HG02884 (cell line): ENCODE measurements at regions not wholly inside any gene's neighbourhood (a gene's known extent, or its start where the extent isn't known, plus 50 kb on each side); places are given as distances from the start of the nearest gene placed in this dataset.

Experiments used
- ATAC-seq: cut with Tn5 transposase; IDR thresholded peaks from one replicate; pipeline ENCODE4 v1.9.1; 2021; ENCODE audit warnings: mild to moderate bottlenecking, moderate library complexity; ENCODE audit not compliant: unreplicated experiment

GRCh38 chr6:149147938-149148718 lies 169.4 kb upstream of the TAB2 start:
- no peak for ATAC-seq

GRCh38 chr6:149149653-149150052 lies 167.9 kb upstream of the TAB2 start:
- no peak for ATAC-seq

DNA sequence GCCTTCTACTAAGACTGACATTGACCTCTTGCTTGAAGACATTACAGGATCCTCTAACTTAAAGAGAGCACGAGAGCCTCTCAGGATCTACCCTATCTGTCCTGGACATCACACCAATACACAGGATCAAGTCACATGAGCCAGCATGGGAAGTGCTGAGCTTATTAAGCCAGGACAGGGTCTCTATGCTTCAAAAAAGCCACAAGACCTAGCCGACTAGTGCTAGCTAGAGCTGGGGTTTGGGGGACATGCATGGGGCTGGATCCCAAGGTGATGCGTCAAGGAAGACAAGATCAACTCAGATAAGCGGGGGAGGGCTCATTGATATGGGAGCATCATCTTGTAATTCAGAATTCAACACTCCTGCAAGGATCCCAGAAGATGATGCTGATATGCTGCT lies 167.2 kb upstream of the TAB2 start:
- ATAC-seq: no peak

DNA sequence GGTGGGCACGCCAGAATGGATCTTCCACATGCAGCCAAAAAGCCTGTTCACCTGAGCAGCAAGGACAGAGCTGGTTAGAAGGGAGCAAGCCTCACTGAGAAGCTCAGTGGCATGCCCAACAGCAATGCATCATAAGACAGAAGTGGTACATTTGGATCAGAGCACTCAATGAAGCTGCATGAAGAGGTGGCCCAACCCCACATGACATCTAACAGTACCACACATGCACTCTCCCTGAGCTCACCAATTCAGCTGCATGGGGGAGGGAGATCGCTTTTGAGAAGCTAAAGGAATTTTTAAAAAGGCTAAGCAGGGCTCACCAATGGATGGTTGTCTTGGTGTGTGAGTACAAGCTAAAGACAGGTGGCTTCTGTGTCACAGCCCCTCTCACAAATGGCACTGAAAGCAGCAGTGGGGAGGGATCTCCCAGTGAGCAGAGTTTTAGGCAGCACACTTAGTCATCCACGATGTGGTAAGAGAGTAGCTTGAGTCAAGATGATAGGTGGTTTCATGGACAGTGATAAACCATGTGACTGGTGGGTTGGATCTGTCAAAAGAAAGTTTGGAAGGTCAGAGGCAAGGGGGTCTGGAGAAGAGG lies 166.6 kb upstream of the TAB2 start:
- ATAC-seq: no peak

GRCh38 chr6:149152521-149152920 lies 165.0 kb upstream of the TAB2 start:
- ATAC-seq: no peak

- no peak for ATAC-seq
Measured at GRCh38 chr6:149153100-149153499, 164.4 kb upstream of the TAB2 start.

- ATAC-seq: no peak
Measured at GRCh38 chr6:149153693-149154092, 163.8 kb upstream of the TAB2 start.

GRCh38 chr6:149154261-149154821 lies 163.2 kb upstream of the TAB2 start:
- ATAC-seq: no peak

DNA sequence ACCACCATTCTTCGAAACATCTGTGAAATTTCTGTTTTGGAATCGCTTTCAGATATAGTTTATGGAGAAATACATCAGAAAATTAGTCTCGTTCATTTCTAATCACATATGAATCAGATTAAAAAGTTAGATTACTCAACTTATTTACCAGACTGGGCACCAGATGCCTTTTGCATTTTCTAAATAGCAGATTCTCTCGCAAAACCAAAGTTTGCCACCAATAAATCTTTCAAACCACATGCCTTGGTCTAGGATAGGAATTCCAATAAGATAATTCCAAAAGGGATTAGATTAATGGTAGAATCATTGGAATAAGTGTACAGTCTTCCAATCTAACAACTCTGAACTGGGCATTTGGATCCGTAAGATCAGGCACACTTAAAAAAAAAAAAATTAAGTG lies 160.4 kb upstream of the TAB2 start:
- no peak for ATAC-seq

- ATAC-seq: no peak
Measured at GRCh38 chr6:149158076-149158475, 159.4 kb upstream of the TAB2 start.

GRCh38 chr6:149160943-149161342 lies 156.6 kb upstream of the TAB2 start:
- no peak for ATAC-seq

GRCh38 chr6:149162924-149163323 lies 154.6 kb upstream of the TAB2 start:
- no peak for ATAC-seq

DNA sequence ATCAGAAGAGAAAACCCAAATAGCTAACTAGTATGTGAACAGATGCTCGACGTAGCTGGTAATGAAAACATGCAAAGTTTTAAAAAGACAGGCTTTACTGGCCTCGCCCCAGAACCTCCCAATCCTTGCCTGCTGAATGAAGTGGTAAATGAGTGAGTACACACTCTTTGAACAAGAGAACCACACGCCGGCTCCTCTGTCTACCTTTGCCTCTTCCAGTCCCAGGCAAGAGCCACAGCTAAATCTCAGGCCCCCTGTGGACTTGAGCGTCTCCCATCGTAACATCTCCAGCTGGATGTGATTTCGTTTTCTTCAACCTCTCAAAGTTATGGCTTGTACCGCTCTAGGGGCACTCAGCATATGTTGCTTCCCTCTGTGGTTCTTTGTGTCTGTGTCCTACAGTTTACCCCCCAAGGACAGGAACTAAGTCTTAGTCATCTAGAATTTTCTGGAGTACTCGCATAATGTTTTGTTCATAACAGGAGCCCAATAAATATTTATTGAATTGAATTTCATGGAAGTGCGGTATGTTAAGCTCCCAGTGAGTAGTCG lies 153.2 kb upstream of the TAB2 start:
- no peak for ATAC-seq

DNA sequence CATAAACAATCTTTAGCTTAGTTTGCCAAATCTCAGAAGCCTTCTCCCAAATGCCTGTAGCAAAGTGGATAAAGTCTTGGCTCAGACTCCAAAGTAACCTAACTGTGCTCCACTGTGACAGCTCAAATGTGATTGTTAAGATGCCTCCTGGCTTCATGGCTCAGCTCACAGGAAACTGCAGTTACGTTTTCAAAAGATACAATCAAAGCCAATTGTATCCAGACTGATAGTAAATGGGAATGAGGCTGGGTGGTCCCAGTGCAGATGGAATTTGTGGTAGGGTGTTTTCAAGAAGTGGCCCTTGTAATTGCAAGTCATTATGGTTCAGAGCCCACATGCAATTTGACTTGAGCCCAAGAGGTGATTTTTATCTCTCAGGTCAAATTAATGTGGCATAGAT lies 151.2 kb upstream of the TAB2 start:
- ATAC-seq: no peak

- ATAC-seq: no peak
Measured at GRCh38 chr6:149166747-149167146, 150.8 kb upstream of the TAB2 start.

GRCh38 chr6:149168968-149169367 lies 148.5 kb upstream of the TAB2 start:
- ATAC-seq: no peak

- ATAC-seq: no peak
Measured at GRCh38 chr6:149169761-149170511, 147.6 kb upstream of the TAB2 start.

DNA sequence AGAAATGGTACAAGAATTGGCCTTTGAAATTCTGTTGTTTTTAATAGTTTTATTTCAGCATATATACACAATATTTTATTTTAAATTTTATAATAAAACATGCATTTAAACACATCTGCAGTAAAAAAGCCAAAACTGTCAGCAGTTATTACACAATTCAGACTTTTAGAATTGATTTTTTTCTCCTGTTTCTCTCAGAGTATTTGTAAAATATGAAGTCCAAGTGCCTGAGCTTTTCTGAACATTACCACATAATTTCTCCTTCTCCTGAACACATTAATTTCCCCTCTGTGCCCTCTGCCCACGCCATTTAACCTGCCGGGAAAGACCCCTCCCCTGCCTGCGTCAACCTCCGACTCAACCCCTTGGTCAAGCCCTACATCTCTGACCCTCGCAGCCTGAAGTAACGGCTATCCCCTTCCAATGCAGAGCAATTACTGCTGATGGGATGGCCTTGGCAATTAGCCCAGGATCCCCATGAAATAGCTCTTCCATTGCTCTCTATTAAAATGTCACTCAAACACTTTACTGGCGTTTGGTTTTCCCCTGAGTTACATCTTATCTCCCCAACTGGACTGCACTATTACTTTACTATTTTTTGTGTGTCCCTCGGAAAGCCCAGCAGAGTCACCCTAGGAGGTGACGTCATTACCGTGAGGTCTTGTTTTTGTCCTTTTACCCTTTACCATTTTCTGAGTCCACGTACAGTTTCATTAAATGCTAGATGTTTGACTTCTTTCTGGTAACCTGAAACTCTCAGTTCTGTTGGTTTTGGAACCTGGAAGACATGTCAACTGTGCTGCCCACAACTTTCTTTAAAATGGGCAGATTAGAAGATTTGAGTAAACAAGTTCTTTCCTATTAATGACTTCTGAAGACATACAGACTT lies 146.7 kb upstream of the TAB2 start:
- ATAC-seq: no peak

DNA sequence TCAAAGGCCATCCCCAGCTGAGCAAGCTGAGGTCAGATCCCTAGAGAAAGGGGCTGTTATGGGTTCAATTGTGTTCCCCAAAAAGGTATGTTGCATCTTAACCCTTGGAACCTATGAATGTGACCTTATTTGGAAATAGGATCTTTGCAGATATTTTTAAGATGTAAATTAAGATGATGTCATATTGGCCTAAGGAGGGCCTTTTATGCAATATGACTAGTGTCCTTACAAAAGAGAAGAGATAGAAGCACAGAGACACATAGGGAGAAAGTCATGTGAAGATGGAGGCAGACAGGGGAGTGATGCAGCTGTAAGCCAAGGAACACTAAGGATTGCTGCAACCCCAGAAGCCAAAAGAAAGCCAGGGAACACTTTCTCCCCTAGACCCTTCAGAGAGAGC lies 144.3 kb upstream of the TAB2 start:
- ATAC-seq: no peak

DNA sequence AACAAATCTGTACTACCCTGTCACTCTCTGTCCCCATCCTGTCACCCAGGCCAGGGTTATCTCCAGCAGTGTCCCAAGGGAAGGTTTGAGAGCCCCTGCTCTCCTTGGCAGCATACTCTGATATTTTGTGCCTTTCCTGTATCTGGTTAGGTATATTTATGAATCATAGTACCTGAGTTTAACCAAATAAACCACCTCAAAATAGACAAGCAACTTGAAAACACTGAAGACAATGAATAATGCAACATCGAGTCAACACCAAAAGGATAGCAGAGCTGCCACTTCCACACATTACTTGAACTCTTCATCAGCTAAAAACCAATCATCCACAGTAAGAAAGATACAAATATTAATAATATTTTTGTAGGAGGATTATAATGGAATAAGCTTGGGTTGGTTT lies 142.6 kb upstream of the TAB2 start:
- no peak for ATAC-seq
